K562 (cell line): ENCODE measurements at regions not wholly inside any gene's neighbourhood (a gene's known extent, or its start where the extent isn't known, plus 50 kb on each side); places are given as distances from the start of the nearest gene placed in this dataset.

Source experiments
- EP300 ChIP-seq: IDR thresholded peaks from 2 replicates; pipeline ENCODE4 v1.6.1; 2012; ENCODE audit warnings: low read length, improper control_type of control experiment
- EWSR1 ChIP-seq: fragments of 450-650 bp; IDR thresholded peaks from 2 replicates; pipeline ENCODE4 v1.6.1; 2018; ENCODE audit warnings: borderline replicate concordance, mild to moderate bottlenecking, low read depth, moderate library complexity; ENCODE audit not compliant: partially characterized antibody
- GABPB1 ChIP-seq: sonication (generic); formaldehyde crosslinking; IDR thresholded peaks from 2 replicates; pipeline ENCODE4 v1.8.0; 2022; ENCODE audit warnings: mild to moderate bottlenecking, missing genetic modification reagents
- GATAD2B ChIP-seq: fragments of 450-650 bp; IDR thresholded peaks from 2 replicates; pipeline ENCODE4 v1.6.1; 2017; ENCODE audit warnings: mild to moderate bottlenecking, borderline replicate concordance
- KDM4B ChIP-seq, 2 experiments: fragments of 450-650 bp in 1 of 2; sonication (generic) in 1 of 2; IDR thresholded peaks; 2 replicates each; pipeline ENCODE4 v1.6.1; 2016 to 2017; ENCODE audit warnings: borderline replicate concordance in 2 of 2, antibody characterized with exemption in 1 of 2, low read depth in 1 of 2, mild to moderate bottlenecking in 1 of 2
- MYNN ChIP-seq, 2 experiments: sonication (generic); formaldehyde crosslinking in 1 of 2; IDR thresholded peaks; 2 replicates each; pipeline versions ENCODE4 v1.5.0 to v1.6.1; 2016 to 2020; ENCODE audit warnings: antibody characterized with exemption in 1 of 2, missing genetic modification reagents in 1 of 2
- RB1 ChIP-seq: fragments of 450-650 bp; IDR thresholded peaks from 2 replicates; pipeline ENCODE4 v1.6.1; 2017; ENCODE audit warnings: low read depth, mild to moderate bottlenecking
- RCOR1 ChIP-seq, 2 experiments: IDR thresholded peaks; 2 replicates each; pipeline ENCODE4 v1.6.1; 2012; ENCODE audit warnings: low read depth in 2 of 2, low read length in 2 of 2, borderline replicate concordance in 1 of 2, improper control_type of control experiment in 1 of 2
- RFX1 ChIP-seq: fragments of 450-650 bp; IDR thresholded peaks from 2 replicates; pipeline ENCODE4 v1.6.1; 2016; ENCODE audit warnings: mild to moderate bottlenecking, moderate library complexity
- SMAD3 ChIP-seq: fragments of 450-650 bp; formaldehyde crosslinking; conservative IDR thresholded peaks from 2 replicates; pipeline ENCODE4 v1.4.0; 2020; ENCODE audit warnings: mild to moderate bottlenecking
- SMARCC2 ChIP-seq: fragments of 450-650 bp; IDR thresholded peaks from 2 replicates; pipeline ENCODE4 v1.6.1; 2017; ENCODE audit warnings: antibody characterized with exemption, moderate library complexity, mild to moderate bottlenecking, low read depth
- SUPT5H ChIP-seq: fragments of 450-650 bp; IDR thresholded peaks from 2 replicates; pipeline ENCODE4 v1.6.1; 2016
- ZNF124 ChIP-seq: sonication (generic); formaldehyde crosslinking; IDR thresholded peaks from 2 replicates; pipeline ENCODE4 v1.8.1; 2022; ENCODE audit warnings: missing genetic modification reagents
- TF ChIP-seq, protein P1 (sequence below): fragments of 450-650 bp; IDR thresholded peaks from 2 replicates; pipeline ENCODE4 v1.6.1; 2016; ENCODE audit warnings: mild to moderate bottlenecking, moderate library complexity
- TF ChIP-seq, protein P2 (sequence below): sonication (generic); formaldehyde crosslinking; IDR thresholded peaks from 2 replicates; pipeline ENCODE4 v1.8.1; 2023; ENCODE audit warnings: mild to moderate bottlenecking, missing genetic modification reagents

DNA sequence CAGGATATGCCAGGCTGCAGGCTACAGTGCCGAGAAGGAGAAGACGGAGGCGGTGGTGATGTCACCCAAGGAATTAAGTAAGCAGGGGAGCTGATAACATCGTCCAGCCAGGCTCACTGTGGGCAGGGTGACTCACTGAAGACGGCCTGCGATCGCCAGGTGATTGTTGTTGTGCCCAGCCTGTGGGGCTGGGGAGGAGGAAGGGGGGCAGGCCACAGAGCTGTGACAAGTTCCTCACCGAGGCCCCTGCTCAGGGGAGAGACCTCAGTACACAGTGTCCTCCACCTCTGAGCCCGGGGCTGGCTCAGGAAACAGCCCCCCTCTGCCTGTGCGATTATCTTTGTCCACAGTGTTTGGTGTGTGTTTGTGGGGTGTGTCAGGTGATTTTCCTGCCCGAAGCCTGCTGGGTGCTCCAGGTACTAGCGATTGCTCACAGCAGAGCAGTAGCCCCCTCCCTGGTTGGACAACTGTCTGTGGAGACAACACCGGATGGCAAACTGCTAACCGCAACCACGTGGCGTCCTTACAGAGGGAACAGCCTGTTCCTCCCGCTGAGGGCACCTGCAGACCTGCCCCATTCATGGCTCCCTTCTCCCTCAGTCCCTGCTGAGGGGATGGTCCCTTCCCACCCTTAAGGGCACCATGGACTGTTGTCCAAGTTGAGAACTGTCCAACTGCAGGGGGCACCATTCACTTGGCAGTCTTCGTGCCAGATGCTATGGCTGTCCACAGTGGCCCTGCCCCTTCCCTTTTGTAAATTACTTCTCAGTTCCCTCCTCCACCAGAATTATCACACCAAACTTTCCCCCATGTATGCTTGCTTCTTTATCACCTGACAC is 95.1 kb downstream of the ZFP36L2 start (continued):
- TF ChIP-seq, protein P1, sequence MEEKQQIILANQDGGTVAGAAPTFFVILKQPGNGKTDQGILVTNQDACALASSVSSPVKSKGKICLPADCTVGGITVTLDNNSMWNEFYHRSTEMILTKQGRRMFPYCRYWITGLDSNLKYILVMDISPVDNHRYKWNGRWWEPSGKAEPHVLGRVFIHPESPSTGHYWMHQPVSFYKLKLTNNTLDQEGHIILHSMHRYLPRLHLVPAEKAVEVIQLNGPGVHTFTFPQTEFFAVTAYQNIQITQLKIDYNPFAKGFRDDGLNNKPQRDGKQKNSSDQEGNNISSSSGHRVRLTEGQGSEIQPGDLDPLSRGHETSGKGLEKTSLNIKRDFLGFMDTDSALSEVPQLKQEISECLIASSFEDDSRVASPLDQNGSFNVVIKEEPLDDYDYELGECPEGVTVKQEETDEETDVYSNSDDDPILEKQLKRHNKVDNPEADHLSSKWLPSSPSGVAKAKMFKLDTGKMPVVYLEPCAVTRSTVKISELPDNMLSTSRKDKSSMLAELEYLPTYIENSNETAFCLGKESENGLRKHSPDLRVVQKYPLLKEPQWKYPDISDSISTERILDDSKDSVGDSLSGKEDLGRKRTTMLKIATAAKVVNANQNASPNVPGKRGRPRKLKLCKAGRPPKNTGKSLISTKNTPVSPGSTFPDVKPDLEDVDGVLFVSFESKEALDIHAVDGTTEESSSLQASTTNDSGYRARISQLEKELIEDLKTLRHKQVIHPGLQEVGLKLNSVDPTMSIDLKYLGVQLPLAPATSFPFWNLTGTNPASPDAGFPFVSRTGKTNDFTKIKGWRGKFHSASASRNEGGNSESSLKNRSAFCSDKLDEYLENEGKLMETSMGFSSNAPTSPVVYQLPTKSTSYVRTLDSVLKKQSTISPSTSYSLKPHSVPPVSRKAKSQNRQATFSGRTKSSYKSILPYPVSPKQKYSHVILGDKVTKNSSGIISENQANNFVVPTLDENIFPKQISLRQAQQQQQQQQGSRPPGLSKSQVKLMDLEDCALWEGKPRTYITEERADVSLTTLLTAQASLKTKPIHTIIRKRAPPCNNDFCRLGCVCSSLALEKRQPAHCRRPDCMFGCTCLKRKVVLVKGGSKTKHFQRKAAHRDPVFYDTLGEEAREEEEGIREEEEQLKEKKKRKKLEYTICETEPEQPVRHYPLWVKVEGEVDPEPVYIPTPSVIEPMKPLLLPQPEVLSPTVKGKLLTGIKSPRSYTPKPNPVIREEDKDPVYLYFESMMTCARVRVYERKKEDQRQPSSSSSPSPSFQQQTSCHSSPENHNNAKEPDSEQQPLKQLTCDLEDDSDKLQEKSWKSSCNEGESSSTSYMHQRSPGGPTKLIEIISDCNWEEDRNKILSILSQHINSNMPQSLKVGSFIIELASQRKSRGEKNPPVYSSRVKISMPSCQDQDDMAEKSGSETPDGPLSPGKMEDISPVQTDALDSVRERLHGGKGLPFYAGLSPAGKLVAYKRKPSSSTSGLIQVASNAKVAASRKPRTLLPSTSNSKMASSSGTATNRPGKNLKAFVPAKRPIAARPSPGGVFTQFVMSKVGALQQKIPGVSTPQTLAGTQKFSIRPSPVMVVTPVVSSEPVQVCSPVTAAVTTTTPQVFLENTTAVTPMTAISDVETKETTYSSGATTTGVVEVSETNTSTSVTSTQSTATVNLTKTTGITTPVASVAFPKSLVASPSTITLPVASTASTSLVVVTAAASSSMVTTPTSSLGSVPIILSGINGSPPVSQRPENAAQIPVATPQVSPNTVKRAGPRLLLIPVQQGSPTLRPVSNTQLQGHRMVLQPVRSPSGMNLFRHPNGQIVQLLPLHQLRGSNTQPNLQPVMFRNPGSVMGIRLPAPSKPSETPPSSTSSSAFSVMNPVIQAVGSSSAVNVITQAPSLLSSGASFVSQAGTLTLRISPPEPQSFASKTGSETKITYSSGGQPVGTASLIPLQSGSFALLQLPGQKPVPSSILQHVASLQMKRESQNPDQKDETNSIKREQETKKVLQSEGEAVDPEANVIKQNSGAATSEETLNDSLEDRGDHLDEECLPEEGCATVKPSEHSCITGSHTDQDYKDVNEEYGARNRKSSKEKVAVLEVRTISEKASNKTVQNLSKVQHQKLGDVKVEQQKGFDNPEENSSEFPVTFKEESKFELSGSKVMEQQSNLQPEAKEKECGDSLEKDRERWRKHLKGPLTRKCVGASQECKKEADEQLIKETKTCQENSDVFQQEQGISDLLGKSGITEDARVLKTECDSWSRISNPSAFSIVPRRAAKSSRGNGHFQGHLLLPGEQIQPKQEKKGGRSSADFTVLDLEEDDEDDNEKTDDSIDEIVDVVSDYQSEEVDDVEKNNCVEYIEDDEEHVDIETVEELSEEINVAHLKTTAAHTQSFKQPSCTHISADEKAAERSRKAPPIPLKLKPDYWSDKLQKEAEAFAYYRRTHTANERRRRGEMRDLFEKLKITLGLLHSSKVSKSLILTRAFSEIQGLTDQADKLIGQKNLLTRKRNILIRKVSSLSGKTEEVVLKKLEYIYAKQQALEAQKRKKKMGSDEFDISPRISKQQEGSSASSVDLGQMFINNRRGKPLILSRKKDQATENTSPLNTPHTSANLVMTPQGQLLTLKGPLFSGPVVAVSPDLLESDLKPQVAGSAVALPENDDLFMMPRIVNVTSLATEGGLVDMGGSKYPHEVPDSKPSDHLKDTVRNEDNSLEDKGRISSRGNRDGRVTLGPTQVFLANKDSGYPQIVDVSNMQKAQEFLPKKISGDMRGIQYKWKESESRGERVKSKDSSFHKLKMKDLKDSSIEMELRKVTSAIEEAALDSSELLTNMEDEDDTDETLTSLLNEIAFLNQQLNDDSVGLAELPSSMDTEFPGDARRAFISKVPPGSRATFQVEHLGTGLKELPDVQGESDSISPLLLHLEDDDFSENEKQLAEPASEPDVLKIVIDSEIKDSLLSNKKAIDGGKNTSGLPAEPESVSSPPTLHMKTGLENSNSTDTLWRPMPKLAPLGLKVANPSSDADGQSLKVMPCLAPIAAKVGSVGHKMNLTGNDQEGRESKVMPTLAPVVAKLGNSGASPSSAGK = peak; percentile 69
- TF ChIP-seq ZNF124 (CRISPR knock-in tag) (no peak), EP300 (peak; percentile 5; the same call in 1 of the 2 replicates), MYNN (IDR thresholded peaks at IDR 0.05) (peak; percentile 78; the same call in 1 of the 2 replicates), MYNN (CRISPR knock-in tag; IDR thresholded peaks at IDR 0.05) (no peak), RCOR1 (IDR thresholded peaks at IDR 0.05; ENCODE audit: borderline replicate concordance in 1 of 2, low read depth in 2 of 2, low read length in 2 of 2) (peak in 1 of 2 experiments; percentile 77; a peak in 2 of 4 replicates), SUPT5H (no peak), RFX1 (no peak), GABPB1 (CRISPR knock-in tag) (peak; percentile 24; the same call in 1 of the 2 replicates), KDM4B (IDR thresholded peaks at IDR 0.05; ENCODE audit: borderline replicate concordance in 2 of 2, low read depth in 1 of 2) (0 out of 4 replicates have a peak, but pooled peaks of 1 of the 2 experiments have one; percentile 18), SMARCC2 (peak; percentile 70; the same call in 1 of the 2 replicates), SMAD3 (no peak), GATAD2B (peak; percentile 16; the same call in 1 of the 2 replicates), RB1 (no peak), EWSR1 (no peak)
- TF ChIP-seq, protein P2, sequence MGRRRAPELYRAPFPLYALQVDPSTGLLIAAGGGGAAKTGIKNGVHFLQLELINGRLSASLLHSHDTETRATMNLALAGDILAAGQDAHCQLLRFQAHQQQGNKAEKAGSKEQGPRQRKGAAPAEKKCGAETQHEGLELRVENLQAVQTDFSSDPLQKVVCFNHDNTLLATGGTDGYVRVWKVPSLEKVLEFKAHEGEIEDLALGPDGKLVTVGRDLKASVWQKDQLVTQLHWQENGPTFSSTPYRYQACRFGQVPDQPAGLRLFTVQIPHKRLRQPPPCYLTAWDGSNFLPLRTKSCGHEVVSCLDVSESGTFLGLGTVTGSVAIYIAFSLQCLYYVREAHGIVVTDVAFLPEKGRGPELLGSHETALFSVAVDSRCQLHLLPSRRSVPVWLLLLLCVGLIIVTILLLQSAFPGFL = no peak
